LNCaP clone FGC (cell line): ENCODE measurements at regions not wholly inside any gene's neighbourhood (a gene's known extent, or its start where the extent isn't known, plus 50 kb on each side); places are given as distances from the start of the nearest gene placed in this dataset.
A peak's percentile ranks its signal among the peaks of the same experiment; 100 is the strongest.

Experiments
- DNase-seq: peaks from one replicate; pipeline ENCODE4 v3.0.0-alpha.2; 2011; ENCODE audit warnings: low read depth
- H3K4me3 ChIP-seq: 2 replicates; pipeline ENCODE4 v1.5.1; 2011; ENCODE audit warnings: mild to moderate bottlenecking, low read depth, low read length, control low read depth
- CTCF ChIP-seq: IDR thresholded peaks from 2 replicates; pipeline ENCODE4 v1.5.1; 2012; ENCODE audit warnings: mild to moderate bottlenecking; ENCODE audit not compliant: control insufficient read depth, insufficient read depth; ENCODE audit errors: extremely low read depth

DNA sequence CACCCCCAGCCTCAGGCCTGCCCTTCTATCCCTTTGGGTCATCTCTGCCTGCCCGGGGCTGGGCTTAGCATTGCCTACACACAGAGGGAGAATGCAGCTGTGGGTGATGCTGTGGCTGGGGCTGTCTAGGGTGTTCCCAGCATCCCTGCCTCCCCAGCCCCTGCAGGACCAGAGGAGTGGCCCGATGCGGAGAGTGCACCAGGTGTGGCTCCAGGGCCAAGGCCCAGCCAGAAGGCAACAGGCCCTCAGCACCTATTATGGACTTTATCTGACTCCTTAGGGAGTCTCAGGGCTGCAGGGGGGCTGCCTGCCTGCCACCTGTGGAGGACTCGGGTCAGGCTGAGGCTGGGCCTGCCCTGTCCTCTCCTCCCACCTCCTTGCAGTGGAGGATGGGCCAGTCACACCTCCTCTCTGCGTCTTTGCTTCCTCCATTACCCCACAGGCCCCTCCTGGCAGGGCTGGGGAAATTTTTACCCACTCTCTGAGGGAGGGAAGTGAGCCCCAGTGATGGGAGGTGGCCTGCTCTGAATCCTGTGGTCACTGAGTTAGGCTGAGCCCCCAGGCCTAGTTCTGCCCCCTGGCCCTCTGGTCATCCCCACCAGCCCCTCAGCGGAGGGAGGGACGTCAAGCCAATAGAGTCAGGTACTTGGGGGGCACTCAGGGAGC lies 92.9 kb upstream of the PCBD1 start:
- TF ChIP-seq CTCF = no peak
- DNase-seq = no peak
- no peak overlapping the region for H3K4me3 ChIP-seq

DNA sequence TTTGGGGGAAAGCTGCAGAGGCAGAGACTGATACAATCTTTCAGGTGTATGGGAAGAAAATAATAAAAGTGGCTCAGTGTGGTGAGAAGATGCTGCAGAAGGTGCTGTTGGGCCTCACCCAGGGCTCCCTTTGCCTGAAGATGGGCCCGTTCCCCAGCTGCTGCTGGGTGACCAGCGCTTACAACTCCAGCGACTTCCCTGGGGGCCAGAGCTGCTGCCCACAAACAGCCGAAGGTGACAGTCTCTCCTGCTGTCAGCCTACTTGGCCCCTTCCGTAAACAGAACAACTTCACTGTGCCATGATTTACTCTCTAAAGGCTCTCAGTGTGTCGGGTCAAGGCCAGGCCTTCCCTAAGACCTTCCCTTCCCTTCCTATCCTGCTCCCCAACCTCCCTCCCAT lies 93.6 kb upstream of the PCBD1 start:
- no peak for TF ChIP-seq CTCF
- H3K4me3 ChIP-seq = no peak overlapping the region
- no peak for DNase-seq

DNA sequence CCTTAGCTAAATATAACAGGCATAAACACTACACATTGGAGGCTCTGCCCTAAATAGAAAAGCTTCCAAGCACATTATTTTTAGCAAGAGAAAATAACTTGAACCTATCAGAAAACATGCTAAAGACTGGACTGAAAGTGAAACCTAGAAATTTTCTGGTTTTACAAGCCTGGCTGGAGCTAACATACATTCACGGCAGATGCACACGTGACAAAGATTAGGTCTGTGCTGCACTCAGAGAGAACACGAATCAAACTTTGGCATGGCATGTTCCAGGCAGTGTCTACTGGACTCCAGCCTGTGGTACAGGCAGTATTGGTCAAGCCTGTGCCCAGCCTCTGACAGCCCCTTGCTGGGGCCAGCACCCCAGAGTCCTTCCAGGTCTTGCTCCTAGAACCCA lies 94.1 kb upstream of the PCBD1 start:
- H3K4me3 ChIP-seq = no peak overlapping the region
- no peak for DNase-seq
- no peak for TF ChIP-seq CTCF

GRCh38 chr10:70984986-70985722 lies 96.8 kb upstream of the PCBD1 start:
- no peak overlapping the region for H3K4me3 ChIP-seq
- DNase-seq = peak; percentile 38
- TF ChIP-seq CTCF = no peak

GRCh38 chr10:70985824-70986622 lies 97.7 kb upstream of the PCBD1 start:
- TF ChIP-seq CTCF = no peak
- no peak for DNase-seq
- no peak overlapping the region for H3K4me3 ChIP-seq

DNA sequence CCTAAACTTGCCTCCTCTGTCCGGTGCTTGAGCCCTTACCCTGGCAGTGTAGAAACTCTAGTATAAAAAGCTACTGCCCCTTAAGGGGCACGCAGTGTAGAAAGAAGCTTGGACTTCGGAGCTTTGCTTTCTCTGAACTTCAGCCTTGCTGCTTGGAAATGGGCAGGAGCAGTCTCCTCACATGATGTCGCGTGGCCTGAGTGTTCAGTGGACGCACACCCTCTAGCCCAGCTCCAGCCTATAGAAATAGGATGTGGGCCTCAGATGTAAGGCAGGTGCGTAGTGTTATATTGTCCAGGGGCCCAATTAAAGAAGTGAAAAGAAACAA lies 98.2 kb upstream of the PCBD1 start:
- no peak for TF ChIP-seq CTCF

More for the DNA sequence above, 98.2 kb upstream of the PCBD1 start:
- H3K4me3 ChIP-seq = no peak overlapping the region
- DNase-seq = no peak
